GM19239 (cell line): ENCODE measurements at regions not wholly inside any gene's neighbourhood (a gene's known extent, or its start where the extent isn't known, plus 50 kb on each side); places are given as distances from the start of the nearest gene placed in this dataset.

Source experiments
- DNase-seq: peaks from one replicate; pipeline ENCODE4 v3.0.0; 2011; ENCODE audit warnings: low spot score; ENCODE audit not compliant: insufficient read length
- FAIRE-seq: peaks from 2 replicates; lab custom pipeline; 2011; peaks lifted over from hg19 to GRCh38; lab: Jason Lieb, UNC

DNA sequence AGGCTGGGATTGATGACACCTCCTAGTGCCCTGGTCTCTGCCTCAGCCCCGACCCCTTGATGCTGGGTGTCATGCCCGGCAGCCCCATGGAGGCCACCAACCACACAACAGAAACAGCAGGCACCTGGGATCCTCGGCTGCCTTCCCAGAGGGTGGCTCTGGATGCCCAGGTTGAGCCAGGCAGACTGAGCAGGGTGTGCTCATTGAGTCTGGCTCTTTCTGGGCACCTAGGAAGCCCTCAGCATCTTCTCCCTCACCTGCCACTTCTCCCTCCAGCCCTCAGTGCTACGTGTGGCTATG lies 484.5 kb upstream of the MGMT start:
- FAIRE-seq (no peak), DNase-seq (no peak)

DNA sequence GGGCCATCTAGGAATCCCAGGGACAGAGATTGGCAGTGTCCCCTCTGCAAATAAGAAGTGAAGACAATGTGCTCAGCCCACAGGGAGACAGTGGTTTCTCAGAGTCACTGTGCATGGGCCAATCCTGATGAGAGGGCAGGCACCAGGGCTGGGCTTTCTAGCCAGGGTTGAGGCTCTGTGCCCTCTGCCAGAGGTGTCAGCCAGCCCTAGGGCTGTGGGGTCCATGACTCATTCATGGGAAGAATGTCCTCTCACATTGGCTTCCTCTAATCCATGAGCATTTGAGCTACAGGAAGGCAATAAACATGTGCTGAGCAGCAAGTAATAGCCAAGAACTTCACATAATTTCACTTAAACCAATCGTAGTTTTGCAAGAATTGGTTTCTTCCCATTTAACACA lies 482.0 kb upstream of the MGMT start:
- DNase-seq (no peak), FAIRE-seq (no peak)

GRCh38 chr10:128990986-128991385 lies 476.1 kb upstream of the MGMT start:
- FAIRE-seq (no peak), DNase-seq (no peak)

GRCh38 chr10:128992770-128993169 lies 474.3 kb upstream of the MGMT start:
- DNase-seq: no peak
- FAIRE-seq: no peak

- DNase-seq (no peak), FAIRE-seq (no peak)
These were observed 473.6 kb upstream of the MGMT start for GRCh38 chr10:128993443-128993842.

- DNase-seq: no peak
- FAIRE-seq: no peak
These were observed 473.0 kb upstream of the MGMT start for GRCh38 chr10:128993911-128994538.

DNA sequence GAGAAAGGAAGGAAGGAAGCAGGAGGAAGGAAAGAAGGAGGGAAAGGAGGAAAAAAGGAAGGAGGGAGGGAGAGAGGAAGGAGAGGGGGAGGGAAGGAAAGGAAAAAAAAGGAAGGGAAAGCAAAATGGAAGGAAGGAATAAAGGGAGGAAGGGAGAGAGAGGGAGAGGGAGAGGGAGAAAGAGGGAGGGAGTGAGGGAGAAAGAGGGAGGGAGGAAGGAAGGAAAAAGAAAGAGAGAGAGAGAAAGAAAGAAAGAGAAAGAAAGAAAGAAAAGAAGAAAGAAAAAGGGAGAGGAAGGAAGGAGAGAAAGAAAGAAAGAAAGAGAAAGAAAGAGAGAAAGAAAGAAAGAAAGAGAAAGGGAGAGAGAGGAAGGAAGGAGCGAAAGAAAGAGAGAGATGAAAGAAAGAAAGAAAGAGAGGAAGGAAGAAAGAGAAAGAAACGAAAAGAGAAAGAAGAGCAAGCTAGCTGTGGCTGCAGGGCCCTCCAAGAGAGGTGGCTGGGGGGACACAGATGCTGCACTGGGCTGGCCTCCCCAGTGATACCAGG lies 472.4 kb upstream of the MGMT start:
- no peak for FAIRE-seq
- DNase-seq: no peak

- DNase-seq (no peak), FAIRE-seq (no peak)
These were observed 471.4 kb upstream of the MGMT start for GRCh38 chr10:128995676-128996075.

- FAIRE-seq: no peak
These were observed 470.9 kb upstream of the MGMT start for GRCh38 chr10:128996092-128996491.

GRCh38 chr10:128998101-128998805 lies 468.8 kb upstream of the MGMT start:
- FAIRE-seq (no peak), DNase-seq (no peak)

More at GRCh38 chr10:128996092-128996491, 470.9 kb upstream of the MGMT start:
- DNase-seq: no peak

DNA sequence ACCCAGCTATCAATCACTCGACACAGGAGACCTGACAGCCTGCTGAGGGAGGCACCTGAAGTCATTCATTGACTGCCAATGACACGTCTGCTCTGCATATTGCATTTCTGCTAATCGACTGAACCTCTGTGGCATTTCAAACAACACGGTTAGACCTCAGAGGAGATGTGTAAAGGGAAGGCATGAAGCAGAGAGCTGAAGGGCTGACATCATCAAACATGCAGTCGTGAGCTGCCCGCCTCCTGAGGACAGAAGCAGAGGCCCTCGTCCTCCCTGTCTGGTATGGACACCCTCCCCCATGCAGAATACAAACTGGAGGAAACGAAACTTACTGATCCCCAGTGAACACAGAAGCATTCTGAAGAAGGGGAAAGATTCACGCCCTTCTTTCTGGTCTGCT lies 462.6 kb upstream of the MGMT start:
- FAIRE-seq (no peak), DNase-seq (no peak)

DNA sequence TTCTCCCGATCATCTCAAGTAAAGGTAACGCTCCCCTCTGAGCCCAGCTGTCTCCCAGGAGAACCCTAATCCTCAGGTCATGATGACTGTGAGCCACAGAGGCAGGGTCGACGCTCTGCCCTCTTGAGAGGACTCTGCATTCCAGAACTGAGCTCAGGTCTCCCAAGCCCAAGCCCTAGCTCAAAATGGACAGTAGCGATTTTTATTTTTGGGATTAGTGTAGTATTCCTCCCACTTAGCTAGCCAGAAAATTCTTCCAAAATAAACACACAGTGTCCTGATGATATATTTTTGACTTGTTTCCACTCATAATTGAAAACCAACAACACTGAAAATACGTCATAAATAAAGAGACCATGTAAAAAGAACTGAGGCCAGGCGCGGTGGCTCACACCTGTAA lies 462.0 kb upstream of the MGMT start:
- DNase-seq (no peak), FAIRE-seq (no peak)

DNA sequence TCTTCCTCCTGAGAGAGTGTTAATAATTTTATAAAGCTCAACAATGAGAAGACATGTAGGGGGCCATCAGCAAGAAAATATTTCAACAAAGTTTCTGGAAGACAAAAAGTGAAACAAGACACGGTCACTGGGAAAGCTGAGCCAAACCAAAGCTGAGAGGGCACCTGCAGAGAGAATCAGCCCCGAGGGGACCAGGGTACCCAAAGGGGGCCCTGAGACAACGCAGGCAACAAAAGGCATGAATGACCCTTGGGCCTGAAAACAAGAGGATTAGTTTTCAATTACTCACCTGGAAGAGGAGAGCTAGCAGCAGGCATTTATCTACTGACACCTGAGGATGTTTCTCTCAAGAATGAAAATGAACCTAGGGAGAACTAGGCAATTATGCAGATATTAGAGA lies 461.2 kb upstream of the MGMT start:
- DNase-seq (no peak), FAIRE-seq (no peak)

- DNase-seq (no peak), FAIRE-seq (no peak)
These were observed 448.5 kb upstream of the MGMT start for GRCh38 chr10:129018511-129018910.

DNA sequence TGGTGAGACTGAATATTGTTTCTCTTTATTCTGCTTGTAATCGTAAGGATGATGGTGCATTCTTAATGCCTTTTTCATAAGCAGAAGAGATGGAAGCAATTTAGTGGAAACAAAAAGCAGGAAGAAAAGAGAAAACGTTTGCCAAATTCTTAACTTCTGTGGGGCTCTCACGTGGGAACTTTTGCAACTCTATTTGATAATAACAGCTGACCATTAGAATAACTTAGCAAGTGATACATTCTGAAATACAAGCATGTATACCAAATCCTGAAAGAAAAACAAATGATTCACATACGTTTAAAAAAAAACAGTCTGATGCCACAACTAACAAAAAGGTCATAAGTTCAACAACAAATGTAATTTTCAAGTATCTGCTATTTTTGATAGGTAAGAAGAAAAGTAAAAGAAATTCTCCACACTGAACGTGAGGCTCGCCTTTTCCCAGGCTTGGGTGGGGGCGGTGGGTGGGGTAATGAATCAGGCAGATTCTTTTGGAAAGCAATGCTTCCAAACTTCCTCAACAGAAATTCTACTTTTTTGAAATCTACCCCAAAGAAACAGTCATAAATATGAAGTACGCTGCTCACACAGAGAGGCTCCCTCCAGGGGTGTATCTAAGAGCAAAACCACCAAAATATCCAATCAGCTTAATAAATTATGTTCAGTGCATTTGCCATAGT lies 446.2 kb upstream of the MGMT start:
- DNase-seq (no peak), FAIRE-seq (no peak)

- no peak for FAIRE-seq
- DNase-seq: no peak
These were observed 445.3 kb upstream of the MGMT start for GRCh38 chr10:129021594-129022304.

DNA sequence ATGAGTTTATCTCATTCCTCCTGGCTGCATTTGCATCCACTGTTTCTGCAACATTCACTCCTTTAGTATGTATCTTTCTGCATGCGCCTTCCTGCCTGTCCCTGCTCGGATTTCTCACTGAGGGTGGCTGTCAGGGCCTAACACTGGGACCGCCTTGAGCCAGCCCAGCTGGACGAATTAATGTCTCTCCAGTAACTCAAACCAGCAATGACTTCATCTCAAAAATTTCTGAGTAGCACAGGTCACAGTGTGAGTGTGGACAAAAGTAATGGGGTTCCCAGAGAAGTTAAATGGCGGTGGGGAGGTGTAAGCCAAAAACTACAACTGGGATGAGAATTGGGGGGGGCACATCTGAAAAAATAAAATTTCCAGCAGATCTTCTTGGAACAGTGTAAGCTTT lies 444.0 kb upstream of the MGMT start:
- DNase-seq: no peak
- no peak for FAIRE-seq

DNA sequence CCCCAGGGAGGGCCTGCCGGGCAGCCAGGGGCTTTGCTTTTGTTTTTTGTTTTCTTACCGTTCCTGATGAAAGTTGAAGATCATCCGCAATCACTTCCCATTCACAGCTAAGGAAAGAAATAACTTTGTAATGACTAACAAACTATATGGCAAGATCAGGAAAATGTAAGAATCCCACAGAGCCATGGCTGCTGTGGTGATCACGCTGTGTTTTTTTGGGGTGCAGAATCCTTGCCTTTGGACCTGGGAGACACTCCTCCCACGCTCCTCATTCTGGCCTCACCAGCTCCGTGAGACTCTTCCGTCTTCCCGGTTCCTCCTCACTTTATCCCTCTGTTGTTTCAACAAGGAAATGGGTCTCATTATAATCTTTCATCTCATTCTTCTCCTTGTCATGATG lies 443.0 kb upstream of the MGMT start:
- DNase-seq (no peak), FAIRE-seq (no peak)

DNA sequence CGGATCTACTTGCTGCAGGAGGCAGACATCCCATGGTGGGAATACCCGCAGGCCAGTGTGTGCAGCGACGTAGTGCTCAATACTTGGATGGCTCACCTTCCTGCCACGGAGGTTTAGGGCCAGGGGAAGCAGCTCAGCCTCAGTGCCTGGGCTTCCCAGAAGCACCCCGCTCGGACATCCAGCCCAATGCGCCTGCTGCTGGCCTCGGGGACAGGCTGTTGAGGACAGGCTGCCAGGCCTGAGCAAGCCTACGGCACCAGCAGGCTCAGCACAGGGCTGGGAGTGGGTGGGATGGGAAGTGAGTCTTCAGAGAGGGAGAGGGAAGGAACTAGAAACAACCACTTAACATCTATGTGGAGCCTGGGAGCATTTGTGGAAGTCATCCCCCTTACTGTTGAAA lies 441.3 kb upstream of the MGMT start:
- FAIRE-seq: no peak
- no peak for DNase-seq

- DNase-seq (no peak), FAIRE-seq (no peak)
These were observed 439.1 kb upstream of the MGMT start for GRCh38 chr10:129027906-129028305.

DNA sequence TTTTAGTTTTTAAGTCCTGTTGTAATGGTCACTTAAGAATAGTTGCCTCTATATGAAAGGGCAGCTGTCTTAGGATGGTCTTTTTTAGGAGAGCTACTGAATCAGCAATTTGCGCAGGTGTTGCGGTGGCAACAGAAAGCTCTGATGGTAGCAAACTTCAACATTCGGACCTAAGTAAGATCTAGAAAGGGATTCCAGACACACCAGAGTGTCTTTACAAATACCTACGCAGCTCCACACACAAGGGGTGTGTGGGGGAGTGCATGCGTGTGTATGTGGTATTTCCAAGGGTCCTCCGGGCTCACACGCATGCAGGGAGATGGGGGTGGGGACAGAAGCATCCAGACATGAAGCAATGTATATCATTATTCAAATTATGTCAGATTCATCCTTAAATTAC lies 438.6 kb upstream of the MGMT start:
- FAIRE-seq: no peak

More for the DNA sequence above, 438.6 kb upstream of the MGMT start:
- DNase-seq: no peak
